Hepatocyte (in vitro differentiated cells): ENCODE measurements at regions not wholly inside any gene's neighbourhood (a gene's known extent, or its start where the extent isn't known, plus 50 kb on each side); places are given as distances from the start of the nearest gene placed in this dataset.
"Not testable (repeated sequence)": the region's sequence is repeated elsewhere in the genome, so short reads cannot be mapped to it uniquely, and the experiment has no call there.

Source experiments
- DNase-seq: peaks from one replicate; pipeline ENCODE4 v3.0.0-alpha.2; 2016; ENCODE audit warnings: low spot score
- H2AFZ ChIP-seq: fragments of 200-600 bp; sonication (generic); 2 replicates; pipeline ENCODE4 v1.6.0; 2016; ENCODE audit warnings: antibody characterized with exemption, mild to moderate bottlenecking
- H3K27ac ChIP-seq: fragments of 200-600 bp; sonication (generic); 2 replicates; pipeline ENCODE4 v1.5.1; 2016; ENCODE audit warnings: mild to moderate bottlenecking
- H3K27me3 ChIP-seq: fragments of 200-600 bp; sonication (generic); 2 replicates; pipeline ENCODE4 v1.6.1; 2016
- H3K36me3 ChIP-seq: fragments of 200-600 bp; sonication (generic); replicated peaks from 2 replicates; pipeline ENCODE4 v1.5.1; 2016; ENCODE audit warnings: low read depth; ENCODE audit not compliant: insufficient read depth
- H3K4me1 ChIP-seq: fragments of 200-600 bp; sonication (generic); 2 replicates; pipeline ENCODE4 v1.5.1; 2016; ENCODE audit warnings: mild to moderate bottlenecking, moderate library complexity; ENCODE audit not compliant: insufficient read depth
- H3K4me2 ChIP-seq: fragments of 200-600 bp; sonication (generic); 2 replicates; pipeline ENCODE4 v1.6.0; 2016
- H3K4me3 ChIP-seq: fragments of 200-600 bp; sonication (generic); 2 replicates; pipeline ENCODE4 v1.5.1; 2016; ENCODE audit warnings: mild to moderate bottlenecking
- H3K79me2 ChIP-seq: fragments of 200-600 bp; sonication (generic); 2 replicates; pipeline ENCODE4 v1.6.0; 2017; ENCODE audit warnings: mild to moderate bottlenecking
- H3K9me2 ChIP-seq: fragments of 200-600 bp; sonication (generic); replicated peaks from 2 replicates; pipeline ENCODE4 v1.6.0; 2017; ENCODE audit warnings: mild to moderate bottlenecking; ENCODE audit not compliant: insufficient read depth
- H3K9me3 ChIP-seq: fragments of 200-600 bp; sonication (generic); 2 replicates; pipeline ENCODE4 v1.5.1; 2016; ENCODE audit warnings: low read depth, mild to moderate bottlenecking
- H4K20me1 ChIP-seq: fragments of 200-600 bp; sonication (generic); 2 replicates; pipeline ENCODE4 v1.6.0; 2016; ENCODE audit warnings: mild to moderate bottlenecking; ENCODE audit not compliant: insufficient read depth, poor library complexity, severe bottlenecking
- EZH2 ChIP-seq: fragments of 200-600 bp; sonication (generic); IDR thresholded peaks from 2 replicates; pipeline ENCODE4 v1.6.1; 2016; ENCODE audit warnings: antibody characterized with exemption, mild to moderate bottlenecking, borderline replicate concordance
- EZH2phosphoT487 ChIP-seq: fragments of 200-600 bp; sonication (generic); IDR thresholded peaks from one replicate; pipeline ENCODE4 v1.6.1; 2018; ENCODE audit warnings: antibody characterized with exemption, mild to moderate bottlenecking, low read depth, moderate library complexity; ENCODE audit not compliant: unreplicated experiment, severe bottlenecking
- WGBS: methylation state at CpG from one replicate; pipeline ENCODE4 v1.1.6; 2016; ENCODE audit warnings: low lambda C conversion rate; ENCODE audit errors: missing lambda C conversion rate; 5-methylcytosine and 5-hydroxymethylcytosine counted together
- TF ChIP-seq, protein P1 (sequence below): fragments of 200-600 bp; sonication (generic); IDR thresholded peaks from 2 replicates; pipeline ENCODE4 v1.5.1; 2016; ENCODE audit warnings: antibody characterized with exemption, mild to moderate bottlenecking; ENCODE audit not compliant: poor library complexity

DNA sequence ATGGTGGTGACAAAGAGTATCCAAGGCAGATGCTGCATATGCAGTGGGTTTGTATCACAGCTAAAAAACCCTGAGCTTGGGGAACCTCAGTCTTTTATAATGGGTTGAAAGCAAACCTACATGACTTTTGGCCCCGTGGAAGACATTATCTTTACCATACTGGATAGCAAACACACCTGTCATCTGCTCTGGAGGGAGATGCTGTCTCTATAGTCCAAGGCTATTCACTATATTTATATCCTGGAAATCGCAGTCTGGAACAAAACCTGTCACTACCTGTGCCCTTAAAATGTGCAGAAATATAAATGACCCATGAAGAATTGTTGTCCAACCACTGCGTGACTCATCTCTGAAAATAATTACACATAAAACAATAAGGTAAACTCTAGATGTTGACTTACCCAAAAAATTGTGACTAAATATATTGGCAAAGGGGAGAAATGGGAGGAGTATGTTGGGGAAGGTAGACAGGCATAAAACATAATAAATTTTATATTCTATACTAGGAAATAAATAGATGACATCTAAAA, 121.0 kb upstream of the CXADR start:
- WGBS = 70% methylated on average over 3 of the region's 3 CpGs
- no peaks in the 10 kb centered on the region for H3K9me2 ChIP-seq
- H2AFZ ChIP-seq = no peak overlapping the region
- H3K36me3 ChIP-seq = no peaks in the 10 kb centered on the region
- H3K79me2 ChIP-seq = no peaks in the 10 kb centered on the region
- no peaks in the 10 kb centered on the region for H3K27me3 ChIP-seq
- TF ChIP-seq, protein P1, sequence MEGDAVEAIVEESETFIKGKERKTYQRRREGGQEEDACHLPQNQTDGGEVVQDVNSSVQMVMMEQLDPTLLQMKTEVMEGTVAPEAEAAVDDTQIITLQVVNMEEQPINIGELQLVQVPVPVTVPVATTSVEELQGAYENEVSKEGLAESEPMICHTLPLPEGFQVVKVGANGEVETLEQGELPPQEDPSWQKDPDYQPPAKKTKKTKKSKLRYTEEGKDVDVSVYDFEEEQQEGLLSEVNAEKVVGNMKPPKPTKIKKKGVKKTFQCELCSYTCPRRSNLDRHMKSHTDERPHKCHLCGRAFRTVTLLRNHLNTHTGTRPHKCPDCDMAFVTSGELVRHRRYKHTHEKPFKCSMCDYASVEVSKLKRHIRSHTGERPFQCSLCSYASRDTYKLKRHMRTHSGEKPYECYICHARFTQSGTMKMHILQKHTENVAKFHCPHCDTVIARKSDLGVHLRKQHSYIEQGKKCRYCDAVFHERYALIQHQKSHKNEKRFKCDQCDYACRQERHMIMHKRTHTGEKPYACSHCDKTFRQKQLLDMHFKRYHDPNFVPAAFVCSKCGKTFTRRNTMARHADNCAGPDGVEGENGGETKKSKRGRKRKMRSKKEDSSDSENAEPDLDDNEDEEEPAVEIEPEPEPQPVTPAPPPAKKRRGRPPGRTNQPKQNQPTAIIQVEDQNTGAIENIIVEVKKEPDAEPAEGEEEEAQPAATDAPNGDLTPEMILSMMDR = no peak
- TF ChIP-seq EZH2phosphoT487 = no peak
- TF ChIP-seq EZH2 = no peak
- no peak for DNase-seq
- no peak overlapping the region for H3K4me2 ChIP-seq
- no peak overlapping the region for H3K27ac ChIP-seq
- no peaks in the 10 kb centered on the region for H3K9me3 ChIP-seq
- H3K4me3 ChIP-seq = no peak overlapping the region
- H4K20me1 ChIP-seq = no peaks in the 10 kb centered on the region
- no peaks in the 10 kb centered on the region for H3K4me1 ChIP-seq

DNA sequence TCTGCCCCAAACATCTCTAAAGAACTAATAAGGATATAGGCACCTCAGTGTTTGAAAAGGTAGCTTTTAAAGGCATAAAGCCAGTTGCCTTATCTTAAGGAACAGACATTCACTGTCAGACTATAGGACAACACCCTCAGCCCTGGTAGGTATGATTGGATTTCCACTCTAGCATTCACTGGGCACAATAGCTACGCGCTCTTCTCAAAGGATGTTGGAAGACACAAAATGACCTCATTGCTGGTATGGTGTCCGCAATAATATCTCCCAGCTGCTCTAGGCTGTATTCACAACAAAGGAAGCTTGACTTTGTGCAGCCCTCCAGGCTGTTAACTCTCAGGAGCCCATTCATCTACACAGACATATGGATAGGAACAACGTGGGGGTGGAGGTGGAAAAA, 119.4 kb upstream of the CXADR start:
- TF ChIP-seq EZH2phosphoT487 (no peak), EZH2 (no peak)
- TF ChIP-seq, protein P1 = no peak
- Histone ChIP-seq H3K27ac (no peak overlapping the region), H3K4me2 (no peak overlapping the region), H3K79me2 (no peaks in the 10 kb centered on the region), H3K4me3 (no peak overlapping the region), H3K27me3 (no peaks in the 10 kb centered on the region), H3K9me2 (no peaks in the 10 kb centered on the region), H3K9me3 (no peaks in the 10 kb centered on the region), H3K36me3 (no peaks in the 10 kb centered on the region), H3K4me1 (no peaks in the 10 kb centered on the region), H4K20me1 (no peaks in the 10 kb centered on the region), H2AFZ (no peak overlapping the region)
- DNase-seq = no peak
- WGBS = 77% methylated on average over 4 of the region's 4 CpGs

DNA sequence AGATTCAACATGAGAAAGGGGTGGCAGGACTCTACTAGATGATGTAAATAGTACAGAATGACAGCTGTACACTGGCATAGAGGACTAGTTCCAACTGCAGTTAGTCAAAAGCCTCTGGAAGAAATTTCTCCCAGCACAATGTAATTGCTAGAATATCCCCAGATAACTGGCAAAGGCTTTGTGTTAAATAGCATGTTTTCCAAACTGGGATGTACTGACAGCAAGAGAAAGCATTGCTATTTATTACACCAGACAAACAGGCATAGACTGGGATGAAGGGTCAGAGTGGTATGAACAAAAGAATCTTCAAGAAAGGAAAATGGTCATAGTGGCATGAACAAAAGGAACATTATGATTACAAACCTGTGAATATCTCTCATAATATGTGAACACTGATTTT, 115.9 kb upstream of the CXADR start:
- Histone ChIP-seq H3K9me3 (no peaks in the 10 kb centered on the region), H3K79me2 (no peaks in the 10 kb centered on the region), H2AFZ (no peak overlapping the region), H3K4me1 (no peaks in the 10 kb centered on the region), H3K27me3 (no peaks in the 10 kb centered on the region), H3K36me3 (no peaks in the 10 kb centered on the region), H3K4me3 (no peak overlapping the region), H4K20me1 (no peaks in the 10 kb centered on the region), H3K4me2 (no peak overlapping the region), H3K27ac (no peak overlapping the region), H3K9me2 (no peaks in the 10 kb centered on the region)
- DNase-seq = no peak
- TF ChIP-seq EZH2 (no peak), EZH2phosphoT487 (no peak)
- TF ChIP-seq, protein P1 = no peak

DNA sequence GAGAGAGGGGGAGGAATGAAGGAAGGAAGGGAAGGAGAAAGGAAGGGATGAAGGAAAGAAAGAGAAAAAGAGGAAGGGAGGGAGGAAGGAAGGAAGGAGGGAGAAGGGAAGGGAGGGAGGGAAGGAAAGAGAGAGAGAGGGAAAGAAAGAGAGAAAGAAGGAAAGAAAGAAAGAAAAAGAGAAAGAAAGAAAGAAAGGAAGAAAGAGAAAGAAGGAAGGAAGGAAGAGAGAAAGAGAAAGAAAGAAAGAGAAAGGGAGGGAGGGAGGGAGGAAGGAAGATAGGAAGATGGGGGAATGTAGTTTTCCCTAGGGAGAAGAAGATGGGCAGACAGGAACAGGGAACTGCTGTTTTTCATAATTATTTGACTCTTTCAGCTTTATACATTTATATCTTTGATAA, 115.1 kb upstream of the CXADR start:
- H4K20me1 ChIP-seq = no peaks in the 10 kb centered on the region
- H3K9me3 ChIP-seq = no peaks in the 10 kb centered on the region
- H3K4me1 ChIP-seq = no peaks in the 10 kb centered on the region
- no peak overlapping the region for H3K4me2 ChIP-seq
- no peak for DNase-seq
- no peak for TF ChIP-seq EZH2phosphoT487
- TF ChIP-seq, protein P1 = no peak
- TF ChIP-seq EZH2 = no peak
- H3K4me3 ChIP-seq = no peak overlapping the region
- H3K36me3 ChIP-seq = no peaks in the 10 kb centered on the region
- H3K27ac ChIP-seq = no peak overlapping the region
- no peaks in the 10 kb centered on the region for H3K9me2 ChIP-seq
- no peaks in the 10 kb centered on the region for H3K27me3 ChIP-seq
- H2AFZ ChIP-seq = no peak overlapping the region
- H3K79me2 ChIP-seq = no peaks in the 10 kb centered on the region

DNA sequence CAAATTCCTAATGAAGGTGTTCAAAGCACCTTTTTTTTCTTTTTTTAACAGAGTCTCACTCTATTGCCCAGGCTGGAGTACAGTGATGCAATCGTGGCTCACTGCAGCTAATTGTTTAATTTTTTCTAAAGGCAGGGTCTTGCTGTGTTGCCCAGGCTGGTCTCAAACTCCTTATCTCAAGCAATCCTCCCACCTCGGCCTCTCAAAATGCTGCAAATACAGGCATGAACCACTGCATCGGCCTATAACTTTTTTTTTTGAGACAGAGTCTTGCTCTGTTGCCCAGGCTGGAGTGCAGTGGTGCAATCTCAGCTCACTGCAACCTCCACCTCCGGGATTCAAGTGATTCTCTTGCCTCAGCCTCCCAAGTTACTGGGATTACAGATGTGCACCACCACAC, 113.9 kb upstream of the CXADR start:
- H3K36me3 ChIP-seq, H3K4me2 ChIP-seq, H3K27me3 ChIP-seq, H3K4me3 ChIP-seq, H3K27ac ChIP-seq, H3K79me2 ChIP-seq, H4K20me1 ChIP-seq, DNase-seq, H3K4me1 ChIP-seq, H2AFZ ChIP-seq, H3K9me2 ChIP-seq, H3K9me3 ChIP-seq: not testable (repeated sequence)
- WGBS = 99% methylated on average over 4 of the region's 4 CpGs
